ENCODE measurements at regions not wholly inside any gene's neighbourhood (a gene's known extent, or its start where the extent isn't known, plus 50 kb on each side); places are given as distances from the start of the nearest gene placed in this dataset.

DNA sequence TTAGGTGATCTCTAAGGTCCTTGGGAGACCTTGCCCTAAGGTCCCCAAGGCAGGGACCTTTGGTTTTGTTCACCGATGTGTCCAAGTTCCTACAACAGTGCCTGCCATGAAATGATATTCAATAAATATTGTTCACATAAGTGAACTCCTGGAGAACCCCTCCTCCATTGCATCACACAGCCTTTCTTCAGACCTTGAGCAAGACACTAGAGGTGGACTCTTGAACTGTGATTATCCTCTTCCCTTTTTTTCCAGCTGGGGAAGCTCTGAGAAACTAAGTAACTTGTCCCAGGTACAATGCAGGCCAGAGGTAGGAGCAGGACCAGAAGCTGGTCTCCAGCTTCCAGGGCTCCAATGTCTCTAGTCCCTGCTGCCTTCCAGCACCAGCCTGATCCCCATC, 76.6 kb upstream of the LMO1 start:
- DNase-seq (ENCODE audit: low read depth in 2 of 2) = no peak

DNA sequence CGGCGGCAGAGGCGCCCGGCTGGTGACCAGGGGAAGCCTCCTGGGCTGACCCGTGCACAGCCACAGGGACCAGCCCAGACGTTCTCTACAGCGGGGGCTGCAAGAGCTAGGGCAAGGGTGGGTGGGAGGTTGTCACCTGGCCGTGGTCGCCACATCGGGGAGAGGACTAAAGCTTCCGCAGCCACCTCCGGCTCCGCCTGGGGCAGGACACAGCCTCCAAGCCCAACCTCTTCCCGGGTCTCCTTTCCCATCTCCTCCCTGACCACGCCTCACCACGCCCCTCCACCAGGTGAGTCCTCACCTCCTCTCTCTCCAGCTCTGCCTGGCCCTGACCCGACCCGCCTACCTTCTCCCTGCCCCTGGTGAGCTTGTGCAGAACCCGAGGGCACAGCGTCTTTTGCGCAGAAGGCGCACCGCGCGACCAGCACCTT, 75.9 kb upstream of the LMO1 start:
- no peak for DNase-seq (ENCODE audit: low read depth in 2 of 2)

DNA sequence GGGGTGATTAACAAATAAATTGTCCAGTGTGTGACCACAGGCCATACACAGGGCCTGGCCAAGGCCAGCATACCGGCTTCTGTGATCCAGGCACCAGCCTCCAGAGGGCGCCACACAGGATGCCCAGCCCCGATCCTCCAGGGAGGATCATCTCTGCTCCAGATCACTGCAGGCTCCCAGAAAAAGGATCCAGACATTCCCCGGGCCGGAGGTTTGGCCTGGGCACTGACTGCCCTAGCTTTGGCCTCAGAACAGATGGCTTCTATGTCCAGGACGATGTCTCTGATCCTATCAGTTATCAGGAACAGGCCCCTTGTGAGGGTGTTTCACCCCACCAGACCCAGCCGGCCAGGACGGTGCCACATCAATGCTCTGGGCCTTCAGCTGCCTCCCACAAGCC, 74.5 kb upstream of the LMO1 start:
- no peak for DNase-seq (ENCODE audit: low read depth in 2 of 2)

DNA sequence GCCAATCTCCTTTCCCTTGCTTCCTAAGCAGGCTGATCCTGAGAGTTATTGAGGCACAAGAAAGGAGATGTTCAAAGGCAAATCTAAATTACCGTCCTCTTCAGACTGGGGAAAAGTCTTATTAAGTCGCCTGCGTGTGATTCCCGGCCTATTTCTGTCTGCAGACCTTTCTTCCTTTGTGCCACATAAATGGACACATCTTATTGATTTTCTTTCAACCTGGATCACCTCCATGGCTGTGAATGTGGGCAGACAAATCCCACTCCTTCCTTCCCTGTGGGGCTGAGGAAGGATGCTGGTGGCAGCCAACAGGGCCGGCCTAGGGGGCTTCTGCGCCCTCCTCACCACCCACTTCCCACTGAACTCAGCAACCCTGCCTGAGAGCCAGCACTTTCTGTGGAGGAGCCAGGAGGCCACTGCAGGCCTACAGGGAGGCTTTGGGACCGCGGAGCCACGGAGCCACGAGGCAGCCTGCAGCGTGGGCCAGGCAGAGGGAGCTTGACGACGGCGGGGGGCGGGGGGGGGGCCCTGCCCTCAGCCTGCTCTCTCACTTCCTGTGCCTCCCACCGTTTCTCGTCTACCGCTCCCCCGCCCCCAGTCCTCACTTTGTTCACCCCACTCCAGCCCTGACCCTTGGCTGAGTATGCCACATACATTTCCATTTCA, 73.6 kb upstream of the LMO1 start:
- DNase-seq (ENCODE audit: low read depth in 2 of 2) = no peak

DNA sequence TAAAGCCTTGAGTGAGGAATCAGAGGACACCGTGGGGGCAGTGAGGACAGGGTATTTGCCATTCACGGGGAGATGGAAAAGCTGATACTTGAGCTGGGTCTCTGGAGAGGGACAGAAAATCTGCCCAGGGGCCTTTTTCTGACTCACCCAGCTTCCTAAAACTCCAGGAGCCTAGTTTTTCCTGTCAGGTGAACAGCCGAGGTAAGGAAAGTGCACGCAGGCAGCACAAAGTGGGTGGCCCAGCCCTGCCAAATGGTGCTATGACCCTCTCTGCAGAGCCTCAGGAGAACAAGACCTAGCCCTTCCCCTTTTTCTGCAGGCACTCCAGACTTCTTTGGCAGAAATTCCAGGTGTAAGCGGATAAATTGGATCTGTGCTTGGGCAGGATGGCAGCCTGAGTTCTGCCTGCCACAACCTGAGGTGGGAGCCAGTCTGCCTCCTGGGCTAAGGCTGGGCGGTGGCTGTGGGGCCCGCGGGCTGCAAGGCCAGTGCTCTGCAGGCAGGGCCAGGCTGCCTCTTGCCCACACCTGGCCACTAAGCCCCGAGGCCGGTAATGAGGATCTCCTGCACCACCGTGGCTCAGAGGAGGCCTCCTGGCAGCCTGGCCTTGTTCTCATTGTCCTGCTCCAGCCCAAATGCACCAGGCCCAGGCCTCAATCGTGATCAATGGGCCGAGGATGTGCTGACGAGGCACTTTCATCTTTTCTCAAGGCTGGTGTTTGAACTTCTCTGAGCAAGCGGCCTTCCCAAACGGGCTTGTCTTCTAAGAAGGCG, 72.9 kb upstream of the LMO1 start:
- DNase-seq (ENCODE audit: low read depth in 2 of 2) = no peak

DNA sequence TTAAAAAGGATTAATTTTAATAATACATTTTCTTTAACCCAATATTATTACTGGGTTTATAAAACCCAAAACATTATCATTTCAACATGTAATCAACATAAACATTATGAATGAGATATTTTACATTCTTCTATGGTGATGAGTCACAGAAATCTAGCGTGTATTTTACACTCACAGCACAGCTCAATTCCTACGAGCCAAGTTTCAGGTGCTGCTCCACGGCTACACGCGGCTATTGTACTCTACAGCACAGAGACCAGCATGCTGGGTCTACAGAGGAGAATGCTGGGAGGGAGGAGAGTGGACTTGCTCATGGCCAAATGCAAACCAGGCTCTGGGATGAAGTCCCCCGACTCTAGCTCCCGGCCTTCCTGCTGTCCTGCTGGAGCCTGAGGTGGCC, 72.0 kb upstream of the LMO1 start:
- DNase-seq (ENCODE audit: low read depth in 2 of 2) = no peak

DNA sequence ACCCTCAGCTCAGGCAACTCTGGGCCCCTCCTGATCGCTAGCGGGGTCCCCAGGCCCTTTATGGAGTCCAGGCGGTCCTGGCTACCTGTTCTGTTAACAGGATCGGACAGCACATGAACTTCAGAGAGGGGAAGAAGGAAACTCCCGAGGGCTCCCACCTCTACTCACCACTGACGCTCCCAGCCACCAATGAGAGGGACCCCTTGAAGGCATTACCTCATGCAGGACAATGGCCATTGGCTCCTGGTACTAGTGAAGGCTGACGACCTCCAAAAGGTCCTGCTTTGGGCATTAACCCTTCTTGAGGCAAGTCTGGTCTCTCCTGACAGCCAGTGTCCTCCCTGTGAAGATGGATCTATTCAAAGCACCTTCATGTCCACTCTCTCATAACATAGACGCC, 71.5 kb upstream of the LMO1 start:
- DNase-seq (ENCODE audit: low read depth in 2 of 2) = no peak

DNA sequence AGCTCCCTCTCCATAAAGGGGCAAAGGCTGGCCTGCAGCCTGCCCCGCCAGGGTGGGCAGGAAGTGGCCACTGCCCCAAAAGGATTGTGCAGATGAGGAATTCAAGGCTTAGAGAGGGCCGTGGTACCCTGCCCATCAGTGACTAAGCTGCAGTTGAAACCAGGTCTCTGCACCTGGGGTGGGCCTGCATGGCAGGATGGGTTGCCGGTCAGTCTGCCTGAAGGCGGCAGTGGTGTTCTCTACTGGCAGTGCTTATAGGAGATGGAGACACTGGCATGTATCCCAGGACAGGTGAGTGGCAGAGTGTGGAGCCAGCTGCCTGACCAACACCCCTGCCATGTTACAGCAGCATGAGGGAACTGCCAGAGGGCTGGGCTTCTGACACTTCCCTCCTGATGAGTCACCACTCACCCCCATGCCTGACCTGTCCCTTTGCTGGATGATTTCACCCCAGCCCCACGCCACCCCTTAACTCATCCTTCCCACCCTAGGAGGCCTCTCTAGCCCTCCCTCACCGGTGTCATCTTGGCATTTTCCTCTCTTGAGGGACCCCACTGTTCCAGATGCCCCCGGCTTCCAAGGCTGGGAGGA, 70.2 kb upstream of the LMO1 start:
- no peak for DNase-seq (ENCODE audit: low read depth in 2 of 2)

DNA sequence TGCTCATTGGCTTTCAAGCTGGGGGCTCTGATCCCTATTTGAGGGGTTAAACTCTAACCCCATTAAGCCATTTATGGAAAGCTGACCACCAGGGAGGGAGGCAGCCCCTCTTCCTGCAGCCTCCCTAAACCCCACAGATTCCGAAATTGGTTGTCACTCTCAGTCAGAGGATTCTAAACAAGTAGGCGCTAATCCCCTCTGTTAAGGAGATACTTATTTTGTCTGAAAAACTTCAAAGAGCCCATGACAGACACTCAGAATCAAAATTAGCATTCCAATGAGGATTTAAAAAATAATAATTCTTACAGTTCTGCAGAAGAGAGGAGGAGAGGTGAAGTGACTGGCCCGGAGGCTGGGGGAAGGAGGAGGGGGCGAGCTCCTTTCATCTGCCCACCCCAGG, 69.7 kb upstream of the LMO1 start:
- DNase-seq (ENCODE audit: low read depth in 2 of 2) = no peak

DNA sequence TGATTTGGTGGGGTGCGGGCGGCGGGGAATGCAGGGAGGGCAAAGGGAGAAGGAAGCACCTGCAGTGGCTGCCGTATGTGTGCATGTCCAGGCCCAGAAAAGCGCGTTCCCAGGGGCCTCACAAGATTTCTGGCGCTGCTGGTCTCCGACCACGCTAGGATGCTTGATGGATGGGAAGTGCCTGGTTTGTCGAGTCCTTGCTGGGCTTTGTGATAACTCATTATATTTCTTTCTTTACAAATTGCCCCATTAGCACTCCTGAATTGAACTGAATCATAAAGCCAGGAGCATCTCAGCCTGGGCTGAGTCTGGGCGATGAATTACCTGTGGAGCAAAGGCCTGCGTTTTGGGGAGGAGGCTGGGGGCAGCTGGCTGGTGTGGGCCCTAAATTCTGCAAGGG, 69.2 kb upstream of the LMO1 start:
- DNase-seq (ENCODE audit: low read depth in 2 of 2) = no peak

DNA sequence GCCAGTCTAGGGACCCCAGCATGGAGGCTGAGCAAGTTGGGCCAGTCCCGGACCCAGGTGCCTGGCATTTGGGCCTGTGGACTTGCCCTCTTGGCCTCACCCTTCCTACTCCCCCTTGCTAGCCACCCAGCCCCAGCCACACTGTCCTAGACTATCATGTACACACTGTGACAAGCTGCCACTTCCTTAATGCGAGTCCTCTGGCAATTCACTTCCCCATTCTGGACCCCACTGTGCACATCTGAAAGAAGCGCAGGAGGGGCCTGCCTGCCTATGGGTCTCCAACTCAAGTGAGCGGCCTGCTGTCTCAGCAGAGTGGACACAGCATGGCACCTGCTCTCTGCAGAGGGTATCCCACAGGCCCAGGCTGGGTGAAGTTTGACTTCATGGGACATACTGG, 68.5 kb upstream of the LMO1 start:
- no peak for DNase-seq (ENCODE audit: low read depth in 2 of 2)

DNA sequence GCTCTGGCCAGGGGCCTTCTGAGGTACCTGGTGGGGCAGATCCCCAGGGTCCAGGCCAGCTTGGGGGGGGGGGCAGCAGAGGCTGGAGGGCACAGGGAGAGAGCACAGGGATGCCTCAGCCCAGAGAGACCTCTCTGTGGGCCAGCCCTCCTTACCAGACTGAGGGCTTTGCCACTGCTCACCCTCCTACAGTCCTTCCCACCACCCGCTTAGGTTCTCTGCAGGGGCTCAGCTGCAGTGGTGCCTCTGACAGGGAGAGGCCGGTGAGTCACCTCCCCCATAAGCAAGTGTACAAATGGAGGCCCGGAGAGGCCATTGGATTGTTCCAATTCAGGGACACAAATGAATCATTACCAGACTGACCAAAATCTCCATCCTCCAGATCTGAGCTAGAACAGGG, 68.1 kb upstream of the LMO1 start:
- DNase-seq (ENCODE audit: low read depth in 2 of 2) = no peak

DNA sequence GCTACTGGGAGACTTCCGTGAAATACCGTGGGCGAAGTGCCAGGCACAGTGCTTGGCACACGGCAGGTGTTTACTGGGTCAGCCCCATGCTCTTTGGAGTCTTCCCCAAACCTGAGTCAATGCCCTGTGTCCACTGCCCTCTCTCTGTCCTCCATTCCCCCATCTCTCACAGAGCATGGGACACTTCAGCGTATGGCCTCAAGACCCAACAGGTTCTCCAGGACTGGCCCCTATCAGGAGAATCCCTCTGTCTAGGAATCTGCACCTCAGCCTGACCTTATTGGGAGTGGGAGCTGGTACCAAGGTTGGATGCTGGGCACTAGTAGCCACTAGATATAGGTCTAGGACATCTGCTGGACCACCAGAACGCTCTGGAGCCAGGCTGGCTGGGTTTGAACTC, 67.2 kb upstream of the LMO1 start:
- no peak for DNase-seq (ENCODE audit: low read depth in 2 of 2)

DNA sequence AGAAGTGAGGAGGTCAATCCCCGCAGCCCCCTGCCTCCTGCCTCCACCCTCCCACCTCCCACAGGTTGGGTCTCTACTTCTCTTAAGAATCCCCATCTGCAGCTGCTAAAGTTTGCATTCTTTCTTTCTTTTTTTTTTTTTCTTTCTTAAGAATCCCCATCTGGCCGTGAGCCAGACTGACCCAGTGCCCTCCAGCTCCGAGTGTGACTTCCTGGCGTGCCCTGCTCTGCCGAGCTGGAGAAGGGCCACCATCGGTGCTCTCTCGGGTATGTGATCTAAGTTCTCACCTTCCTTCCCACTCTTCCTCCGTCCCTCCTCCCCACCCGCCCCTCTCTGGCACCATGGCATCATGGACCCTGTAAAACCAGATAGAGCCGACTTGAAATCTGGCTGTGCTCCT, 66.7 kb upstream of the LMO1 start:
- no peak for DNase-seq (ENCODE audit: low read depth in 2 of 2)

DNA sequence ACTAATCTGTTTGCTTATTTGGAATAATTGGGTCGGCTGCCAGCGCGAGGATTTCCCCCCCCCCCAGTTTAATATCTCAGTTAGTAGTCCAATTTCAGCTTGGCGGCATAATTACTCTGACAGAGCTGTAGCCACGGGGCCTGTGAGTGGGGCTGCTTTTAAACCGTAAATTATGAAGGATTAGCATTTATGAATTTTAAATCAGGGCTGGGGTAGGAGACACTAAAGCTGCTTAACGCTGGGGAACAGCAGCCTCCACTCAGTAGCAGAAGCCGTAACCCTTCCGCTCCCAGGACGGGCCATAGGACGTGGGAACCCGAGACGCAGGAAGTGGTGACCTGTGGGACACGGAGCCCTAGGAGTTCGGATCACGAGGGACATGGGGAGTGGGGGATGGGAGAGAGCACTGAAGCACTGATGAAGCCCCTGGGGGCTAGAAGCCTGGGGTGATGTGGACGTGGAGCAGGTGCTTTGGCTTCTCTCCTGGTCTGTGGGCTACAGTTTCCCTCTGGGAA, 66.2 kb upstream of the LMO1 start:
- DNase-seq (ENCODE audit: low read depth in 2 of 2) = no peak

DNA sequence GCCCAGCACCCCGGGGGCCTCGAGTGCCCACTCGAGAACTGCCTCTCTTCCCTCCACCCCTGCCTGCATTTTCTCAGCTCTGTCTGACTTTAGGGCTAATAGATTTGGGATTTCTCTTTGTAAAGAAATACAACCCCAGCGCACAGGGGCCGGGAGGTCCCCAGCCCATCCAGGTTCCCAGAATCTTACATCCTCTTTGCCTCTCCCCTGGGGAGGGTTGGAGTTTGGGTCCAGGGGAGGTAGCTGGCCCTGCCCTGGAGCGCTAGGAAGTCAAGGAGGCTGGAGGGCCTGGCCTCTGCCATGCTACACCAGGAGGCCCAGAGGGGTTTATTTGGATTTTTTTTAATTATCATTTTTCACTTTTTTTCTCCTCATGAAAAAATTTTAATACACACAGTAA, 65.7 kb upstream of the LMO1 start:
- no peak for DNase-seq (ENCODE audit: low read depth in 2 of 2)

DNA sequence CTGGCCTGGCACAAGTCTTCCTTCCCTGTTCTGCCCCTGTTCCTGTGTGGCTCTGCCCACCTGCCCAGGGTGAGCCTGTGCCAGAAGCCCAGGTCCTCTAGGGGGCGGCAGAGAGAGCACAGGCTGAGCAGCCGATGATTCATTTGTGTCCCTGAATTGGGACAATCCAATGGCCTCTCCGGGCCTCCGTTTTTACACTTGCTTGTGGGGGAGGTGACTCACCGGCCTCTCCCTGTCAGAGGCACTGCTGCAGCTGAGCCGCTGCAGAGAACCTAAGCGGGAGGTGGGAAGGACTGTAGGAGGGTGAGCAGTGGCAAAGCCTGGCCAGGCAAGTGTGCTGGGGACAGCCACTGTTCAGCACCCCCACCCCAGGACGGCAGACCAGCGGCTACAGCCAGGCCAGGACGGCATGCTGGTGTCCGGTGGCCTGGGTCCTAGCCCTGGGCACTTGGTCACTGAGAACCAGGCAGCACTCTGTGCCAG, 65.2 kb upstream of the LMO1 start:
- peak; percentile 12 to 27 for DNase-seq (ENCODE audit: low read depth in 2 of 2)

DNA sequence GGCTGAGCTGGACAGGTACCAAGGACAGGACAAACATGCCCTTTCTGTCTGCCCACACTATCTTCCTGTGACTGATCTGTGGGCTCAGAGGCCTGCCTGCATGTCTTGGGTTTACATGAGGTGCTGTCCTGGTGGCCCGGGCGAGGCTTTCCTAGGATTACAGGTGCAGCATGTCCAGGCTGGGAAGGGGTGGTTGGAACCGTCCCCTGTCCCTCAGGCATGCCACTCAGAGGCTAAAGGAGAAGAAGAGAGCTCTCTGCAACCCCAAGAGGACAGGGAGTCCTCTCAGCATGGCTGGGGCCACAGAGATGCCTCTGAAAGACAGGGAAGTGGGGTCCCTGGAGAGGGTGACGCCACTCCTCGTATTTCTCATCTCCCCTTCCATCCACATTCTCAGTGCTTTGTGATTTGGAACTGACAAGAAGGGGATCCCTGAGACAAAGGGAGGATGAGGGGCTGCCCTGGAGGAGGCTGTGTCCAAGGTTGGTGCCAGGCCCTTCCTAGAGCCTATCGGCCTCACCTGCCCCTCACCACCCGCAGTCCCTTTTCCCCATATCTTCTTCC, 64.6 kb upstream of the LMO1 start:
- no peak for DNase-seq (ENCODE audit: low read depth in 2 of 2)

DNA sequence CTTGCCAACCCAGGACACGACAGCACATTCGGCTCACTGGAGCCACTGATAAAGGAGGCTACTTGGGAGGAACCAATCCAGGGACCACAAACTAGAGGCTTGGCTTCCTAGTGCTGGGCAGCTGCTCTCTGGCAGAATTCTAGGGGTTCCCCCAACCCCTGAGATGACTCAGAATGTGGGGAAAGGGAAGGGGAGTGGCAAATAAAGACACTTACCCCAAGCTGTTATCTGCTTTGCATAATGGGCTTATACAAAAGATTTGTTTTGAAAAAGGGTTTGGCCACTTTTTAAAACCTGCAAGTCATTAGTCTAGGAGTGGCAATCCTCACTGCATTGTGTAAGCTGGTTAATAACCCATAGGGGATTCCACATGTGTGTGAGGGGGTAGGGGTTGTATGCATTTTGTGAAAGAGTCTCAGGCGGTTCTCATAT, 64.1 kb upstream of the LMO1 start:
- no peak for DNase-seq (ENCODE audit: low read depth in 2 of 2)

DNA sequence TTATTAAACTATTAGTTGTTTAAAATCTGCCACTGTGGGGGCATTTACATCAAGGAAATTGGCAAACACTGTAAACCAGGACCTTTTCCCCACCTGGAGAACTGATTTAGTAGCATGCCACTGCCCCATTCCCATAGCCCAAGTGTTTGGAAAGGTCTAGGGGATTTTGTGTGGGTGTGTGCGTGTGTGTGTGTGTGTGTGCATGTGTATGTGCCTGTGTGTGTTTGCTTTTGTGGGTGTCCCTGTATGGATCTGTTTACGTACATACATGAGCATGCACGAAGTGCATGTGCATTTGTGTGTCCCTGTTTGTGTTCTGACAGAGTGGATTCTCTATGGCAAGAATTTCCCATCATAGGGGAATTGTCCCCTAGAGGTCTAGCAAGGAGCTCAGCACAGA, 62.7 kb upstream of the LMO1 start:
- no peak for DNase-seq (ENCODE audit: low read depth in 2 of 2)

DNA sequence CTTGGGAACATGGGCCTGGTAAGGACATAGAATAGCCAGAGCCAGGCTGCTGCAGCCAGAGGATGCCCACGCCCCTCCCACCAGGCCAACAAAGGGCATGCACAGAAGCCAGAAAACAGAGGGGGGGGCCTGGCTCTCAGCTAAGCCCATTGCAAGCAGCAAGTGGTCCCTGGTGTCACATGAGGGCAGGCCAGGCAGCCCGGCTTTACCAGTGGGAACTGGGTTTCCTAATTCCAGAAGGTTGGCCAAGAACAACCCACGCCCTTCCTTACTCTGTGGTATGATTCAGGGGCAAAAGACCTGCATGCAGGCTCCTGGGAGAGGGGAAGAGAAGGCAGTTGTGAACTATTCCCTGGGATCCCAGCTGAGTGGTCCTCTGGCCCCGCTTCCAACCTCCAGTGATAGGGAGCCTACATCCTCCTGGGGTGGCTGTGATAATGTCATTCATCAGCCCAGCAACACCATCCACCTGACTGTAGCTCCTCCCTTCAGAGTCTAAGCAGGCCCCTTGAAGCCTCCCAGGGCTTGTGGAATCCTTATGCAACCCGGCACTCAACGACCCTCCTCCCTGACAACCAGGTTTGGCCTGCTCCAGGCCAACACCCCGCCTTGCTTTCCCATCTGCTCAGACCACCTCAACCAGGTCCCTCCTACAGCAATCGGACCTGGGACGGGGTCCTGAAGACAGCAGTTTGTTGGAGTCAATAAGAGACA, 62.1 kb upstream of the LMO1 start:
- DNase-seq (ENCODE audit: low read depth in 2 of 2) = no peak

All from stimulated activated CD8-positive, alpha-beta memory T cell treated with anti-CD3 and anti-CD28 coated beads, Interleukin-7, amount 100 ng/mL, for 4 hours (primary cell).